ENCODE measurements at regions not wholly inside any gene's neighbourhood (a gene's known extent, or its start where the extent isn't known, plus 50 kb on each side); places are given as distances from the start of the nearest gene placed in this dataset.

GRCh38 chr10:128759174-128759573, 633.0 kb upstream of the MKI67 start:
- no peak for DNase-seq (ENCODE audit: low read depth, low spot score)
- in situ Hi-C loops (cut with HindIII; ENCODE audit: low pct_unique_long_range_greater_than_20kb, low sequenced_read_pairs) = no loop called here

- no peak for DNase-seq (ENCODE audit: low read depth, low spot score)
- in situ Hi-C loops (cut with HindIII; ENCODE audit: low pct_unique_long_range_greater_than_20kb, low sequenced_read_pairs) = no loop called here
Measured at GRCh38 chr10:128763588-128763987, 637.4 kb upstream of the MKI67 start.

DNA sequence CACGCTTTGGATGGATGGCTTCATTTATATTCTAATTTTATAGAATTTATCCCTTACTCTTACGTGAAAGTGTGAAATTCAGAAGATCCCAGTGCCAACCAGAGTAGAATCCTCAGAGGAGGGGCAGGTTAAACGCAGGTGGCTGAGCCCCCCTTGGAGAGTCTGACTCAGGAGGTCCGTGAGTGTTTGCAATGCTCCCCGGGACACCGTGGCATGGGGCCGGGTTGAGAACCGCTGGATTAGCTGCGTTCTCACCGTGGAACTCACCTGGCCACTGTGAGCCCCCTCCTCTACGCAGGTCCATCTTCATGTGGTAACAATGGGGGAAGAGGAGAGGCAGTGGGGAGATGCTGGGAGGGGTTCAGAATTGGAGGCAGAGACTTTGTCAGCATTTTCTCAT, 638.0 kb upstream of the MKI67 start:
- in situ Hi-C loops (cut with HindIII; ENCODE audit: low pct_unique_long_range_greater_than_20kb, low sequenced_read_pairs) = no loop called here
- no peak for DNase-seq (ENCODE audit: low read depth, low spot score)

DNA sequence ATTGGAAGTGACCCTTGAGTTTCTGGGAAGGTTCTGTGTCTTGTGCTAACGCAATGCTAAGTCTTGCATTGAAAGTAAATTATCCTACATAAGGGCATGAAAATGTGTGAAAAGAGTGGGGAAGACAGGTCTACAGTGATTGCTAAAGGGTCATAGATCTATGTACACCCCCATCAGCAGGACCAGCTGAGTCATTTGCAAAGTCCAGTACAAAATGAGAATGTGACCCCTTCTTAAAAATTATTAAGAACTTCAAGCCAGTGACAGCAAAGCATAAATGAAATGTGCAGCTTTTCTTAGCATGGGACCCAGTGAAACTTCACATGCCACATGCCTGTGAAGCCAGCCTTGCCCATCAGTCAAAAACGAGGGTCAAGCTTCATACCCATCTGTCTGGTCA, 640.7 kb upstream of the MKI67 start:
- in situ Hi-C loops (cut with HindIII; ENCODE audit: low pct_unique_long_range_greater_than_20kb, low sequenced_read_pairs) = no loop called here
- DNase-seq (ENCODE audit: low read depth, low spot score) = no peak

- DNase-seq (ENCODE audit: low read depth, low spot score) = no peak
- in situ Hi-C loops (cut with HindIII; ENCODE audit: low pct_unique_long_range_greater_than_20kb, low sequenced_read_pairs) = no loop called here
Measured at GRCh38 chr10:128774979-128775378, 648.8 kb upstream of the MKI67 start.

DNA sequence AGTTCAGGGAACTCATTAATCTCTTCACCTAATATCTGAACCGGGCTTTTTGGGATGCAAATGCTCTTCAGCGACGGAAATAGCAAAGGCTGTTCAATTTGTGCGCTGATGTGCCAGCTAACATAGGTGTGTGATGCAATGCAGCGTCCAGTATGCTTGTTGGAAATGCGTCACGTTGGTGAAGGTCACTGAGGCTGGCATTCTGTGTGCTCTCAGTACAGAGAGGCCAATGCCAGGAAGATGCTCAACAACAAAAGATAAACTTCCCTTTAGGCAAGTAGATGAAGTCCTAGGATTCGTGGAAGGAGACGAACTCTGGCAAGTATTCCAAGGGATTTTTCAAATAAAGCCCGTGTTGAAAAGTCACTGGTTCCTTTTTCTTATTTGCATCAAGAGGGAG, 649.5 kb upstream of the MKI67 start:
- no peak for DNase-seq (ENCODE audit: low read depth, low spot score)

DNA sequence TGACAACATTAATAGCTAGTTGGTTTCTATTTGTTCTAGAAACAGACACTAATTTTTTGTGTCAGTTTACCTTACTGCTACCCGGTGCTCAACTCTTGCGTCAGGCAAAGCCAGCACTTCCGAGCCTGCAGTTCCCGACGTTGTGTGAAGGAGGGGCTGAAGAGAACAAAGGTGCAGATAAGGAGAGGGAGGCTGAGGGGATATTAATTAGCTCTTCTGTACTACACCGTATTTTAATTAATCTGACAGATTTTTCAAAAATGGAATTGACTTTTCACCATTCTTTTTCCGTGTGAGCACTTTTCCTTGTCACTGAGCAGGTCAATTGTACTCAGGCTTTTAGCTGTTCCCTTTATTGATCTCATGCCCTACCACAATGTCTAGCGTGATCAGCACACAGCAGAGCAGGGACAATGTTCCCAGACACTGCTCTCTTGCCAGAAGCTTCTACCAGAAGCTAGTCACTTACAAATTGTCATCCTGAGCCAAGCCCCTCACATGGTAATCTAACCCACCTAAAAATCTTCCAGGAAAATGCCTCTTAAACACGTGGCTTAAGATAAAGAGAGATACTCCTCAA, 650.5 kb upstream of the MKI67 start:
- no peak for DNase-seq (ENCODE audit: low read depth, low spot score)
- in situ Hi-C loops (cut with HindIII; ENCODE audit: low pct_unique_long_range_greater_than_20kb, low sequenced_read_pairs) = no loop called here

More for the DNA sequence above, 649.5 kb upstream of the MKI67 start:
- in situ Hi-C loops (cut with HindIII; ENCODE audit: low pct_unique_long_range_greater_than_20kb, low sequenced_read_pairs) = no loop called here

DNA sequence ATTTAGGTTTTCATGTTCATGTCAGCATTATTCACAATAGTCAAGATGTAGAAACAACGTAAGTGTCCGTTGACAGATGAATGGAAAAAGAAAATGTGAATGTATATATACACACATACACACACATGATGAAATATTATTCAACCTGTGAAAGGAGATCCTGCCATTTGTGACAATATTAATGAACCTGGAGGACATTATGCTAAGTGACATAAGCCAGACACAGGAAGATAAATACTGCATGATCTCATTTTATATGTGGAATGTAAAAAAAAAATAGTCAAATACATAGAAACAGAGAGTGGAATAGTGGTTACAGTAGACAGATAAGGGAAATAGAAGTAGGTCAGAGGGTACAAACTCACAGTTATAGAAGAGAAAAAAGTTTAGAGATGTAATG, 651.1 kb upstream of the MKI67 start:
- no peak for DNase-seq (ENCODE audit: low read depth, low spot score)
- in situ Hi-C loops (cut with HindIII; ENCODE audit: low pct_unique_long_range_greater_than_20kb, low sequenced_read_pairs) = no loop called here

GRCh38 chr10:128779416-128779815, 653.2 kb upstream of the MKI67 start:
- in situ Hi-C loops (cut with HindIII; ENCODE audit: low pct_unique_long_range_greater_than_20kb, low sequenced_read_pairs) = no loop called here
- no peak for DNase-seq (ENCODE audit: low read depth, low spot score)

GRCh38 chr10:128780156-128780761, 654.0 kb upstream of the MKI67 start:
- in situ Hi-C loops (cut with HindIII; ENCODE audit: low pct_unique_long_range_greater_than_20kb, low sequenced_read_pairs) = no loop called here
- DNase-seq (ENCODE audit: low read depth, low spot score) = no peak

GRCh38 chr10:128781637-128782036, 655.4 kb upstream of the MKI67 start:
- DNase-seq (ENCODE audit: low read depth, low spot score) = peak; percentile 5
- in situ Hi-C loops (cut with HindIII; ENCODE audit: low pct_unique_long_range_greater_than_20kb, low sequenced_read_pairs) = no loop called here

- DNase-seq (ENCODE audit: low read depth, low spot score) = no peak
- in situ Hi-C loops (cut with HindIII; ENCODE audit: low pct_unique_long_range_greater_than_20kb, low sequenced_read_pairs) = no loop called here
Measured at GRCh38 chr10:128784444-128784843, 658.2 kb upstream of the MKI67 start.

DNA sequence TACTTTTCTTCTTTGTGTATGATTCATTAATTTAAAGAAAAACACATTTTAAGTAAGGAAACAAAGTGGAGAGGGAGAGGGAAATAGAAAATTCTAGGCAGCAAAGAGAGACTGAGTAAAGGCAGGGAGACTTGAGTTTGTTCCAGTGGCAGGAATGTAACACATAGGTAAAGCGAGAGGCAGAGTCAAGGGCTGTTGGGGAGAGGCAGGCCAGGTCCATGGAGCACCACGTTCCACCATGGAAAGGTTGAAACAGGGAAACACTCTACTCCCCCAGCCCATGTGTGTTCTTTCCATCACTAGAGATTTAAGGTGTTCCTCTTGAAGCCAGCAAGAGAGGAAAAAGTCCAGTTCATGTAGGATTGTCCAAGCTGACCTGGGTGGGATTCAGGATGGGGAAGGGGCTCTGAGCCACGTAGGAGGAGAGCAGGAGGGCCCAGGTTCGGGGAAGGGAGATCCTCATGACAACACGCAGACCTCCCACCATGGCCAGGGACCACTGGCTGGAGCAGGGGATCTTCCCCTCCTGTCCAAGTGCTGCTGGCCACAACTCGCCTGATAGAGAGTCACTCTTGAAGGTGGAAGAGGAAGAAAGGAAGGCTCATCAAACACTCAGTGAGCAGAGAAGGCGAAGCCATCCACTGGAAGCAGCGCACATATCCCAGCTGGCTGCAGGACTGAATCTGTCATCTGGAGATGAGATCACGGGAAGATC, 666.4 kb upstream of the MKI67 start:
- in situ Hi-C loops (cut with HindIII; ENCODE audit: low pct_unique_long_range_greater_than_20kb, low sequenced_read_pairs) = no loop called here
- DNase-seq (ENCODE audit: low read depth, low spot score) = no peak

- in situ Hi-C loops (cut with HindIII; ENCODE audit: low pct_unique_long_range_greater_than_20kb, low sequenced_read_pairs) = no loop called here
Measured at GRCh38 chr10:128793726-128794655, 667.8 kb upstream of the MKI67 start.

GRCh38 chr10:128796396-128796912, 670.2 kb upstream of the MKI67 start:
- DNase-seq (ENCODE audit: low read depth, low spot score) = no peak
- in situ Hi-C loops (cut with HindIII; ENCODE audit: low pct_unique_long_range_greater_than_20kb, low sequenced_read_pairs) = no loop called here

More at GRCh38 chr10:128793726-128794655, 667.8 kb upstream of the MKI67 start:
- DNase-seq (ENCODE audit: low read depth, low spot score) = no peak

- no peak for DNase-seq (ENCODE audit: low read depth, low spot score)
- in situ Hi-C loops (cut with HindIII; ENCODE audit: low pct_unique_long_range_greater_than_20kb, low sequenced_read_pairs) = no loop called here
Measured at GRCh38 chr10:128802062-128802461, 665.0 kb upstream of the MGMT start.

DNA sequence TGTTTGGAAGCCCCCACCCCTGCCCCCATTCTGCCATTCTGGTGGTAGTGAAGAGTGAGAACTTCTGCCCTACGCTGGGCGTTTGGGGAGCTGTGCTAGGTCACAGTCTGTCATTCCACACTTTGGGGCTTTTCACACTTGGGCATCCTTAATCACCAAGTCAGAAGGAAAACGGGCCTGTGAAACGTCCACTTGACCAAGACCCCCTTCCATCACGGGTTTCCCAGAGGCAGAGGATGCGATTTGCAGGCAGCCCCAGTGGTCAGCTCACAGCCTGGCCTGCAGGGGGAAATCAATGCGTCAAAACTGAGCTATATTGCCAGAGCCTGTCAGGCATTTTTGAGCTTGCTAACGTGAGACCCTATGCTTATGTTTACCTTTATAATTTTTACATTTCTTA, 663.3 kb upstream of the MGMT start:
- in situ Hi-C loops (cut with HindIII; ENCODE audit: low pct_unique_long_range_greater_than_20kb, low sequenced_read_pairs) = no loop called here
- DNase-seq (ENCODE audit: low read depth, low spot score) = no peak

DNA sequence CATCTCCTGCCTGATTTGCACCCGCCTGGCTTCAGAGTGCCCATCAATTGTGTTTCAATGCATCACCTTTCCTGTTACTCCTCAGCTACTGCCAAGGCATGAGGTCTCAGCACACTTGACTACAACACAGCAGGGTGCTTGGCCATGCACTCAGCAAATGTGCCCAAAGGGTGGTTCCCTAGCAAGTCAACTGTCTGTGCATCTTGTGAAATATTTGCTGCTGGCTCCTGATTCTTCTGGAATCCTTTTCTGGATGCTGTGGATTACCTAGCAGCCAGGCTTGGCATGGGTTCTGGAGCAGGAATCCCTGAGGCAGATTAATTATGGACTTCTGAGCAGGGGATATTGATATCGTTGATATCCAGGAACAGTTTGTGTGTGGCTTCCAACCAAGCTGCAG, 662.6 kb upstream of the MGMT start:
- in situ Hi-C loops (cut with HindIII; ENCODE audit: low pct_unique_long_range_greater_than_20kb, low sequenced_read_pairs) = no loop called here
- no peak for DNase-seq (ENCODE audit: low read depth, low spot score)

Data from SK-MEL-5 (cell line).